Endothelial cell of umbilical vein (primary cell): ENCODE measurements at regions not wholly inside any gene's neighbourhood (a gene's known extent, or its start where the extent isn't known, plus 50 kb on each side); places are given as distances from the start of the nearest gene placed in this dataset.

ENCODE experiments used
- BruUV-seq: library from RNA; stranded (reverse); fragments of 400-500 nt; replicated peaks from 2 replicates; lab custom pipeline; 2021; lab: Mats Ljungman, UMichigan
- CTCF ChIA-PET: fragments of 300-600, 350-600 bp; sonication (Branson Sonifier 250); formaldehyde crosslinking; loops from one replicate; lab custom pipeline; 2021; ENCODE audit warnings: antibody characterized with exemption, inconsistent platforms; lab: Charles Lee
- POLR2A ChIA-PET: fragments of 300-600, 350-600 bp; sonication (Branson Sonifier 250); formaldehyde crosslinking; loops from one replicate; lab custom pipeline; 2021; ENCODE audit warnings: antibody characterized with exemption, inconsistent platforms; lab: Charles Lee
- DNase-seq: peaks from one replicate; pipeline ENCODE4 v3.0.0-alpha.2; 2011; ENCODE audit warnings: low read depth, low spot score
- FAIRE-seq: peaks from 2 replicates; lab custom pipeline; 2011; peaks lifted over from hg19 to GRCh38; lab: Jason Lieb, UNC
- H2AFZ ChIP-seq: 2 replicates; pipeline ENCODE4 v1.6.0; 2012; ENCODE audit warnings: low read depth, low read length, control low read depth, inconsistent platforms
- H3K27ac ChIP-seq: 2 replicates; pipeline ENCODE4 v1.5.1; 2011; ENCODE audit warnings: low read depth, mild to moderate bottlenecking, control low read depth, low read length, moderate library complexity; ENCODE audit not compliant: insufficient read depth
- H3K27me3 ChIP-seq, 2 experiments: 2 replicates each; pipeline versions ENCODE4 v1.6.0 to v1.6.1; 2011; ENCODE audit warnings: low read length in 2 of 2, mixed read lengths in 1 of 2; ENCODE audit not compliant: control insufficient read depth in 2 of 2, insufficient read depth in 2 of 2
- H3K36me3 ChIP-seq, 2 experiments: 2 replicates in 1 of 2; 3 replicates in 1 of 2; pipeline ENCODE4 v1.5.1; 2011; ENCODE audit warnings: low read length in 2 of 2, mild to moderate bottlenecking in 1 of 2, moderate library complexity in 1 of 2; ENCODE audit not compliant: control insufficient read depth in 2 of 2, insufficient read depth in 2 of 2; ENCODE audit errors: extremely low read depth in 1 of 2
- H3K4me1 ChIP-seq: 3 replicates; pipeline ENCODE4 v1.5.1; 2011; ENCODE audit warnings: mild to moderate bottlenecking, low read length; ENCODE audit not compliant: control insufficient read depth, insufficient read depth; ENCODE audit errors: extremely low read depth
- H3K4me2 ChIP-seq: 2 replicates; pipeline ENCODE4 v1.6.1; 2011; ENCODE audit warnings: low read length, control low read depth, mixed read lengths; ENCODE audit not compliant: insufficient read depth
- H3K4me3 ChIP-seq, 3 experiments: fragments of 200-600 bp in 1 of 3; sonication (generic), shearing (Covaris generic) in 1 of 3; replicated peaks in 1 of 3; 2 replicates each; pipeline ENCODE4 v1.5.1; 2011 to 2016; ENCODE audit warnings: control low read depth in 3 of 3, low read length in 3 of 3, mild to moderate bottlenecking in 2 of 3, inconsistent platforms in 1 of 3, low read depth in 1 of 3, moderate library complexity in 1 of 3; ENCODE audit not compliant: insufficient read depth in 1 of 3
- H3K79me2 ChIP-seq: 2 replicates; pipeline ENCODE4 v1.6.0; 2012; ENCODE audit warnings: low read length, inconsistent platforms; ENCODE audit not compliant: control insufficient read depth, insufficient read depth
- H3K9ac ChIP-seq: replicated peaks from 2 replicates; pipeline ENCODE3; 2011; ENCODE audit warnings: low read length, control low read depth; ENCODE audit not compliant: insufficient read depth; ENCODE audit errors: extremely low read depth
- H3K9me1 ChIP-seq: replicated peaks from 3 replicates; pipeline ENCODE4 v1.6.0; 2011; ENCODE audit warnings: mild to moderate bottlenecking, low read length; ENCODE audit not compliant: control insufficient read depth, insufficient read depth; ENCODE audit errors: extremely low read depth
- H3K9me3 ChIP-seq: replicated peaks from 2 replicates; pipeline ENCODE4 v1.5.1; 2012; ENCODE audit warnings: low read length, inconsistent platforms; ENCODE audit not compliant: control insufficient read depth, insufficient read depth
- H4K20me1 ChIP-seq: replicated peaks from 2 replicates; pipeline ENCODE3; 2011; ENCODE audit warnings: mild to moderate bottlenecking, low read length; ENCODE audit not compliant: control insufficient read depth, insufficient read depth; ENCODE audit errors: extremely low read depth
- CTCF ChIP-seq, 2 donors: IDR thresholded peaks; 1 replicate in 1 of 2; 2 replicates in 1 of 2; pipeline ENCODE4 v1.5.1; 2011; ENCODE audit warnings: low read length in 2 of 2, mild to moderate bottlenecking in 2 of 2, moderate library complexity in 2 of 2, control low read depth in 1 of 2, inconsistent platforms in 1 of 2, low read depth in 1 of 2; ENCODE audit not compliant: insufficient read depth in 1 of 2; ENCODE audit errors: extremely low read depth in 1 of 2
- EZH2 ChIP-seq: IDR thresholded peaks from 2 replicates; pipeline ENCODE4 v1.6.1; 2012; ENCODE audit warnings: borderline replicate concordance, low read depth, mild to moderate bottlenecking, moderate library complexity, low read length, inconsistent platforms; ENCODE audit not compliant: severe bottlenecking
- FOS ChIP-seq: IDR thresholded peaks from 2 replicates; pipeline ENCODE4 v1.6.1; 2011; ENCODE audit warnings: mild to moderate bottlenecking, low read length, moderate library complexity, borderline replicate concordance; ENCODE audit not compliant: insufficient read depth
- GATA2 ChIP-seq: IDR thresholded peaks from 2 replicates; pipeline ENCODE4 v1.7.0; 2011; ENCODE audit warnings: low read depth, mild to moderate bottlenecking, moderate library complexity, mixed read lengths, low read length; ENCODE audit not compliant: insufficient read length, insufficient read depth
- JUN ChIP-seq: IDR thresholded peaks from 2 replicates; pipeline ENCODE4 v1.6.1; 2011; ENCODE audit warnings: borderline replicate concordance, low read depth; ENCODE audit not compliant: insufficient read length, insufficient read depth
- MAX ChIP-seq: IDR thresholded peaks from 2 replicates; pipeline ENCODE4 v1.6.1; 2011; ENCODE audit not compliant: insufficient read depth, insufficient read length
- MYC ChIP-seq: IDR thresholded peaks from one replicate; pipeline ENCODE4 v1.6.1; 2011; ENCODE audit warnings: mild to moderate bottlenecking, low read depth, low read length
- POLR2A ChIP-seq: IDR thresholded peaks from 2 replicates; pipeline ENCODE4 v1.6.1; 2012; ENCODE audit warnings: low read depth, mild to moderate bottlenecking, control low read depth, low read length
- POLR2AphosphoS5 ChIP-seq: IDR thresholded peaks from 2 replicates; pipeline ENCODE4 v1.6.1; 2012; ENCODE audit warnings: low read depth, mild to moderate bottlenecking, control low read depth, low read length, moderate library complexity; ENCODE audit not compliant: insufficient read depth
- dilution Hi-C: fragments of 300-500 bp; cut with MboI; formaldehyde crosslinking; loops from one replicate; pipeline ENCODE4 v1.15.0; 2019; ENCODE audit warnings: low sequenced_read_pairs; ENCODE audit not compliant: extremely low pct_ligation_motif_present
- intact Hi-C: fragments of 100-400 bp; cut with micrococcal nuclease; formaldehyde crosslinking; loops from one replicate; pipeline ENCODE4 v1.10.0; 2022

- dilution Hi-C loops, result no loop called here
- BruUV-seq, result no TSS peak
These were observed 865.7 kb upstream of the SLC10A2 start for GRCh38 chr13:103931885-103932284.

More at GRCh38 chr13:103931885-103932284, 865.7 kb upstream of the SLC10A2 start:
- Histone ChIP-seq H3K4me2 (no peak overlapping the region), H3K9me3 (no peaks in the 10 kb centered on the region), H3K9me1 (no peaks in the 10 kb centered on the region), H3K27ac (no peak overlapping the region), H4K20me1 (no peaks in the 10 kb centered on the region), H3K4me1 (no peaks in the 10 kb centered on the region), H3K9ac (no peak overlapping the region), H3K27me3 (no peaks in the 10 kb centered on the region), H3K4me3 (no peak overlapping the region), H2AFZ (no peak overlapping the region), H3K36me3 (no peaks in the 10 kb centered on the region), H3K79me2 (no peaks in the 10 kb centered on the region)
- TF ChIP-seq GATA2 (no peak), JUN (no peak), POLR2AphosphoS5 (no peak), EZH2 (no peak), CTCF (IDR thresholded peaks at IDR 0.05; ENCODE audit: extremely low read depth in 1 of 2, insufficient read depth in 1 of 2, low read depth in 1 of 2, low read length in 2 of 2) (no peak), MAX (no peak), MYC (no peak), FOS (no peak), POLR2A (no peak)
- ChIA-PET CTCF (no interaction called here), POLR2A (no interaction called here)
- no peak for DNase-seq
- intact Hi-C loops, result no loop called here
- FAIRE-seq, result no peak
